GM12892 (cell line): ENCODE measurements at regions not wholly inside any gene's neighbourhood (a gene's known extent, or its start where the extent isn't known, plus 50 kb on each side); places are given as distances from the start of the nearest gene placed in this dataset.

Source experiments
- POLR2A ChIP-seq: IDR thresholded peaks from 2 replicates; pipeline ENCODE4 v1.6.1; 2011; ENCODE audit warnings: low read depth, low read length, control low read depth
- POLR2AphosphoS5 ChIP-seq: IDR thresholded peaks from 2 replicates; pipeline ENCODE4 v1.6.1; 2011; ENCODE audit warnings: low read depth, low read length, control low read depth
- TAF1 ChIP-seq: IDR thresholded peaks from 2 replicates; pipeline ENCODE4 v1.6.1; 2011; ENCODE audit warnings: low read depth, mild to moderate bottlenecking, control low read depth, low read length, borderline replicate concordance

DNA sequence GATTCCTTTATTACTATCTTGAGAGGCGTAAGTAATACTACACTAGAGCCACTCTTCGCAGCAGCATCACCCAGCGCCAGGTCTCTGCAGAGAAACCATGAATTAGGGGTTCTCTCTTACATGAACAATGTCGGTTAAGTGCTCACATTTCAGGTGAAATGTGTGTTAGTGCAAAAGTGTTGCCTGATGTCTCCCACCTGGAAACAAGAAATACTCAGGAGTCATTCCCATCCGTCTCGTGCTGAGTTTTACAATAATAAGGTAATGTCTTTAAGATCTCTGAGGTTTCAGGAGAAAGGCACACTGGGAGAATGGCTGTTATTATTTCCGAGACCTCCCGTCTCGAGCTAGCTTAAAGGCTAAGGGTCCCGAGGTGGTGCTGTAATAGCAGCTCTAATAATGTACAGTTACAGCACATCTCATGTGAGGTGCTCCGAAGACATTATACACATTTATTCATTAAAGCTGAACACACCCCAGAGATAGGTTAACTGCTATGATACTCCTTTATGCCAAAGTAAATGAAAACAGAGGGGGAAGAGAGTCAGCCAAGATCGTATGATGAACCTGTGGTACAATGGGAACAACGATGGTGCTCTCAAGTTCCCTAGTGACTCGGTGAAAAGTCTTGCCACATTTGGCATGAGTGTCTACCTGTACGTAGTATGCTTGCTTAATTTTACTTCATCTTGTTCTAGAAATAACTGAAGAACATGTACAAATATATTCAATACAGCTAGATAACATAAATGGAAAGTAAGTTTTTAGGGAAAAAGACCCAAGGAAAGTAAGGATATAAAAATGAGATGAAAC, 458.3 kb upstream of the CITED2 start:
- TF ChIP-seq POLR2AphosphoS5, result no peak
- no peak for TF ChIP-seq POLR2A
- TF ChIP-seq TAF1, result no peak
